Activated naive CD8-positive, alpha-beta T cell treated with anti-CD3 and anti-CD28 coated beads, Interleukin-2, amount 50 U/mL, for 16 hours (primary cell): ENCODE measurements at regions not wholly inside any gene's neighbourhood (a gene's known extent, or its start where the extent isn't known, plus 50 kb on each side); places are given as distances from the start of the nearest gene placed in this dataset.

ENCODE experiments used
- DNase-seq: peaks from one replicate; pipeline ENCODE4 v3.0.0-alpha.2; 2020; ENCODE audit warnings: low read depth, low spot score

DNA sequence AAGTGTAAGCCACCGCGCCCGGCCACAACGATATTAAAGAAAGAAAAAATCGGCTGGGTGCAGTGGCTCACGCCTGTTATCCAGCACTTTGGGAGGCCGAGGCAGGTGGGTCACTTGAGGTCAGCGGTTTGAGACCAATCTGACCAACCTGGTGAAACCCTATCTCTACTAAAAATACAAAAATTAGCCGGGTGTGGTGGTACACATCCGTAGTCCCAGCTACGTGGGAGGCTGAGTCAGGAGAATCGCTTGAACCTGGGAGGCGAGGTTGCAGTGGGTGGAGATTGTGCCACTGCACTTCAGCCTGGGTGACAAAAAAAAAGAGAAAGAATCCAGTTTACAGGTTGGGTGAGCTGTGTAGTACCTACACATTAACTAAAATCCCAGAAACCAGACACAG lies 99.9 kb upstream of the CACNA1A start:
- no peak for DNase-seq

GRCh38 chr19:13604902-13605586 lies 98.8 kb upstream of the CACNA1A start:
- no peak for DNase-seq

- DNase-seq: no peak
Observed at GRCh38 chr19:13600802-13601201, 94.5 kb upstream of the CACNA1A start.

DNA sequence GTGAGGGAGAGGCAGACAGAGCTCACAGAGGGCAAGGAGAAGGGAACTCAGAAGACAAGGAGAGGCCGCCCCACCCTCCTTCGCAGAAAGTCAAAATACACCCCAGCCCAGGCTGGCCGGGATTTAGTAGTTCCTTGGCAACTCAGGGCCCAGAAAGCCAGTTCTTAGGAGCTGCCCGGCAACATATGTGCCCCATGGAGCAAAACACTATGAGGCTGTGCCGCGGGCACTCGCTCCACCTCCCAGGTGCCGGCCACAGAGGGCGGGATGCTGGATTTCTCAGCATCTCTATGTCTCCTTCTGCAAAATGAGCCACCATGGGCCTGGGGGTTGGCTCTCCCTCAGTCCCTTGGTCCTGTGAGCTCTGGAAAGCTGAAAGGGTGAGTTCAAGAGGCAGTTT lies 93.8 kb upstream of the CACNA1A start:
- no peak for DNase-seq

DNA sequence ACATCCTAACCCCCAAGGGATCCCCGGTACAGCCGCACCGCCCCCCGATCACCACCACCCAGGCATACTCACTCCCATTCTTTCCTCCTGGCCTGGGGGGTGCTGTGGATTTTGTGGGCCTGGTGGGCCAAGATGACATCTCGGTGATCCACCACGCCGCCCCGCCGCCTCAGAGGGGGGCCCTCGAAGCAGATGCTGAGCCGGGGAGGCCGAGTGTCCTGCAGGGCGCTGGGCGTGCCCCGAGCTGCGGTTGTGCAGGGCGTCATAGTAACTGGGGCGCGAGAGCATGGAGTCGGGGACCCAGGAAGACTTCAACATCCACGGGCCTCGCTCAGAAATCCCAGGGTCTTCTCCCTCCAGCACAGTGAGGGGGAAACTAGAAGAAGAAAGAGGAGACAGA lies 93.4 kb upstream of the CACNA1A start:
- DNase-seq: no peak

- DNase-seq: no peak
Observed at GRCh38 chr19:13598098-13598497, 91.8 kb upstream of the CACNA1A start.

GRCh38 chr19:13597640-13598039 lies 91.4 kb upstream of the CACNA1A start:
- DNase-seq: peak; percentile 24

DNA sequence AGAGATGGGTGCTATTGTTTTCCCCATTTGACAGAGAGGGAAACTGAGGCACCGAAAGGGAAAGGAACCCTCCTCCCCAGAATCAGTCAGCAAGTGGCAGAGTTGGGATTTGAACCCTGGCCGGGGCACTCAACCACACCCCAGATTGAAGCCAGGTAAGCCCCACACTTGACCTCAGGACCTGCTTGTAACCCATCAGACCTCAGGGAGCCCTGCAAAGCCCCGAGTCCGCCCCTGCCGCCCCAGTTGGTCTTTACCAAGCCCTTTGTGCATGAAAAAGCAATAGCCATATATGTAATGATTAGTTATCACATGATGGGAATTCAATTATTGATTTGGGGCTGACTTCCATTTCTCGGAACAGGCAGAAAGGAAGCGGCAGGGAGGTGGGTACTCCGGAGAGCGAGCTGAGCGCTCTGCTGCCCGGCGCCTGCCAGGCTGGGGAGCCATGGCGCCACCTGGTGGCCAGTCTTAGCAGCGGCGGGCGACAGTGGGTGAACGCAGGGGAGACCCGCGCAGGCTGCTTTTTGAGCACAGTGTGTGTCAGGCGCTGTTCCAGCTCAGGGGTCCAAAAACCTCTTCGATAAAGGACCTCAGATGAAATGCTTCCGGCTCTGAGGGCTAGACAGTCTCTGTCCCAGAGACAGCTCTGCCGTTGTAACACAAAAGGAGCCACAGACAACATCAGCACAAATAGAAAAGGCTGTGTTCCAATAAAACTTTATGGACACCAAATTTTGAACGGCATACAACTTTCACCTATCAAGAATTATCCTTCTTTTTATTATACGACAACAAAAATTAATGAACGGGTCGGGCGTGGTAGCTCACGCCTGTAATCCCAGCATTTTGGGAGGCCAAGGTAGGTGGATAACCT lies 82.9 kb upstream of the CACNA1A start:
- DNase-seq: peak; percentile 72

GRCh38 chr19:13585512-13585911 lies 79.2 kb upstream of the CACNA1A start:
- no peak for DNase-seq

DNA sequence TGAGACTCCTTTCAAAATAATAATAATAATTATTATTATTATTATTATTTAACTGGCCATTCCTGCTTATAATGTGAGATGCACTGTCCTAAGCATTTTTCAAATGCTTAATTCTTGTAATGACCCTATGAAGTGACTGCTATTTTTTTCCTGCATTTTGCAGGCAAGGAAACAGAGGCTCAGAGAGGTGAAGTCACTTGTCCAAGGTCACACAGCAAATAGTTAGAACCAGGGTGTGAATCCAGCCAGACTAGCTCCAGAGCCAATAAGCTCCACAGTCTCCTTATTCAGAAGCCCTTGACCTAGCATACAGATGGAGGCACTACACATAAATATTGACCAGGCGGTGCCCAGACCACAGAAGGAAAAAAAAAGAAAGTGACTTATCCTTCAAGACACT lies 77.5 kb upstream of the CACNA1A start:
- DNase-seq: no peak

- no peak for DNase-seq
Observed at GRCh38 chr19:13583114-13583513, 76.8 kb upstream of the CACNA1A start.

- no peak for DNase-seq
Observed at GRCh38 chr19:13581576-13581975, 75.3 kb upstream of the CACNA1A start.

GRCh38 chr19:13579388-13580060 lies 73.2 kb upstream of the CACNA1A start:
- DNase-seq: no peak

DNA sequence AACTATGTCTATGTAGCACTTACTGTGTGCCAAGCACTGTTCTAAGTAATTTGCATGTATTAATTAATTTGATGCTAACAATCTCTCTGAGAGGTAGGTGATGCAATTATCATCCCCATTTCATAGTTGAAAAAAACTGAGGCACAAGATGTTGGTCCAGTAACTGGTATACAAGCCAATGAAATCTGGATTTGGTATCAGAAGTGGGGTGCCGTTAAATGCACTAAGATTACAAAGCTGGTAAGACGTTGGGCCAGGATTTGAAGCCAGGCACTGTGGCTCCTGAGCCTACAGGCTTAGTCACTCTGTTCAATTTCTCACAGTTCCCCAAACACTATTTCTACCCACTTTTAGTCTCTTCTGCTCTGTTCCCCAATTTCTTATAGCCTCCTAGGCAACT lies 70.4 kb upstream of the CACNA1A start:
- DNase-seq: no peak

DNA sequence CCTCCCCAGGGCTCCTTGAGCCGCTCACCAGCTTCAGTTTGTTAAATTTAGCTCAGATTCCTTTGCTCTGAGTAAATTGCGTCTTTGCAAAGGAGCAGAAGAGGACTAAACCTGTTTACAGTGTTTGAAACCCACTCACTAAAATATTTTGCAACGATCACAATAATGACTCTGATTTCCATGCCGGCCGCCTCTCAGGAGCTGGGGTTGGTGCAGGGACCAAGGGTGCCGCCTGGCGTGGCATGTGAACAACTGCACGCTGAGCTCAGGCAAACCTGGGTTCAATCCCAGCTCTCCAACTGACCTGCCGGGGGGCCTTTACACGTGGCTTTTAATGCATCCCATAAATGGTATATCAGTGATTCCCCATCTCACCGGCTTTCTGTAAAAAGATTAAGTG lies 68.7 kb upstream of the CACNA1A start:
- no peak for DNase-seq

DNA sequence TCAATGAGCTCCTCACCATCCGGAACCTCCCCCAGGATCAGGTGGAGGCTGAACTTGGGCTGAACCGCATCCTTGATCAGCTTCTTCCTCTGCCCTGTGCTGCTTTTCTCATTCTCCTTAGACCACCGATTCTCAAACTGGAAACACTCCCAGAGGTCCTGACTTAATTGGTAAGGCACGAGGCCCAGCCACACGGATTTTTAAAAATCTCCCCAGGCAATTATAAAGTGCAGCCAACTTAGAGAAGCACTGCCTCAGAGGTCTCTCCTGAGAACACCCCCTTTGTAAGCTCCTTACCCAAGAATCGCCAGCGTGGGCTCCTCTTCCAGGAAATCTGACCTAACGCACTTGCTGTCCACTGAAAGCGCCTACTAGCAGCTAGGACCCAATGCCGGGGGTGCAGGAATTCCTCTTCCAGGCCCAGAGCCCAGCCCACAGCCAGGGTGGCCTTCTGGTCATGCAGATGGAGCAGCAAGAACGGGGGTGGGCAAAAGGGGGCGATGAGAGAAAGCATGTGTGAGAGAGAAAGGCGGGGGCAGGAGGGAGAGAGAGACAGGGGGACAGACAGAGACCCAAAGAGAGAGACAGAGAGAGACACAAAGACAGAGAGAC lies 66.9 kb upstream of the CACNA1A start:
- no peak for DNase-seq

DNA sequence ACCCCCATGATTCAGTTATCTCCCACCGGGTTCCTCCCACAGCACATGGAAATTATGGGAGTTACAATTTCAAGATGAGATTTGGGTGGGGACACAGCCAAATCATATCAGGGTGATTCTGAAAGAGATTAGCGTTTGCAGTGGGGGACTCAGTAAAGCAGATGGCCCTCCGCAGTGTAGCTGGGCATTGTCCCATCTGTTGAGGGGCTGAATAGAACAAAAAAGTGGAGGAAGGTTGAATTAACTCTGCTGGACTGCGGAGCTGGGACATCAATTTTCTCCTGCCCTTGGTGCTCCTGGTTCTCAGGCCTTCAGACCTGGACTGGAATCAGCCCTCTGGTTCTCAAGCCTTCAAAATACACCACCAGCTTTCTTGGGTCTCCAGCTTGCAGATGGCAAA lies 55.2 kb upstream of the CACNA1A start:
- DNase-seq: no peak

DNA sequence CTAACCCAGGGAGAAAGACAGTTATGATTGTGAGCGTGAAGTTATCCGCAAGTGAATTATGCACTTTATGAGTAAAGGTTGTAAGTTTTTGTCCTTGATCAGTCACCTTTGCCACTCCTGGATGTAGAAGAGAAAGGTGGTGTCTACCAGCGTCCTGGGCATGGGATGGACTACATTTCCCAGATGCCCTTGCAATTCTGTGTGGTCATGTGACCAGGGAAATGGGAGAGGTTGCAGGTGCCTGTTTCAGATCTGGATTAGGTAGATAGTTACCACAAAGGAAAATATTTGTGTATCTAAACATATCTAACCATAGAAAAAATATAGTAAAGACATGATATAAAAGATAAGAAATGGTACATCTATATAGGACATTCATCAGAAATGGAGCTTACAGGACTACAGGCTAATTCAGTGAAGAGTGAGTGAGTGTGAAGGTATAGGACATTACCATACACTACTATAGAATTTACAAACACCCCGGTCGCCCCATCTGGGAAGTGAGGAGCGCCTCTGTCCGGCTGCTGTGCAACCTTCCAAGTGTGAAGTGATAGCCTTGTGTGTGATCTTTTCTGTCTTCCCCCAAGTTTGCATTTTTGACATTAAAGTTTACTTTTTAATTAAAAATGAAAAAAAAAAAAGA lies 51.6 kb upstream of the CACNA1A start:
- DNase-seq: no peak

GRCh38 chr19:13556552-13556951 lies 50.3 kb upstream of the CACNA1A start:
- no peak for DNase-seq
